GM12878 (cell line): ENCODE measurements at regions not wholly inside any gene's neighbourhood (a gene's known extent, or its start where the extent isn't known, plus 50 kb on each side); places are given as distances from the start of the nearest gene placed in this dataset.

ENCODE experiments used
- ATAC-seq: fragments of 200-7000 bp; cut with Tn5 transposase; 3 replicates; pipeline ENCODE4 v1.9.1; 2020; ENCODE audit warnings: mild to moderate bottlenecking, moderate library complexity
- BruUV-seq: library from RNA; stranded (reverse); fragments of 400-500 nt; replicated peaks from 2 replicates; lab custom pipeline; 2021; lab: Mats Ljungman, UMichigan
- CTCF ChIA-PET: fragments of 300-600 bp; sonication (Branson Sonifier 250); formaldehyde crosslinking; extraction: SDS; loops from one replicate; lab custom pipeline; 2021; ENCODE audit warnings: inconsistent platforms; lab: Yijun Ruan, JAX
- POLR2A ChIA-PET: fragments of 350-600 bp; formaldehyde crosslinking; extraction: SDS; loops from one replicate; lab custom pipeline; 2021; ENCODE audit warnings: inconsistent platforms; lab: Charles Lee
- RAD21 ChIA-PET: fragments of 300-600 bp; sonication (Branson Sonifier 250); formaldehyde crosslinking; loops from one replicate; lab custom pipeline; 2023; ENCODE audit warnings: antibody characterized with exemption; ENCODE audit not compliant: unreplicated experiment; lab: Charles Lee
- SMC1A ChIA-PET: fragments of 300-600 bp; sonication (Branson Sonifier 250); formaldehyde crosslinking; loops from one replicate; lab custom pipeline; 2023; ENCODE audit not compliant: unreplicated experiment, uncharacterized antibody; lab: Charles Lee
- DNase-seq: peaks from one replicate; pipeline ENCODE4 v3.0.0-alpha.2; 2011; ENCODE audit warnings: low read depth, low spot score
- FAIRE-seq: peaks from 3 replicates; lab custom pipeline; 2011; peaks lifted over from hg19 to GRCh38; lab: Jason Lieb, UNC
- H2AFZ ChIP-seq: 2 replicates; pipeline ENCODE4 v1.6.0; 2011; ENCODE audit warnings: low read depth, low read length, control low read depth; ENCODE audit not compliant: control insufficient read depth
- H3K27ac ChIP-seq: 2 replicates; pipeline ENCODE4 v1.5.1; 2011; ENCODE audit warnings: control low read depth; ENCODE audit not compliant: control insufficient read depth, insufficient read depth
- H3K27me3 ChIP-seq, 2 experiments: replicated peaks in 1 of 2; 2 replicates each; pipeline versions ENCODE4 v1.6.0 to v1.6.1; 2011; ENCODE audit warnings: low read length in 1 of 2; ENCODE audit not compliant: control insufficient read depth in 2 of 2, insufficient read depth in 2 of 2
- H3K36me3 ChIP-seq, 2 experiments: 2 replicates each; pipeline ENCODE4 v1.5.1; 2011; ENCODE audit warnings: low read length in 1 of 2; ENCODE audit not compliant: control insufficient read depth in 2 of 2, insufficient read depth in 2 of 2
- H3K4me1 ChIP-seq: 2 replicates; pipeline ENCODE4 v1.6.1; 2011; ENCODE audit warnings: mild to moderate bottlenecking, low read length, moderate library complexity, mixed read lengths; ENCODE audit not compliant: control insufficient read depth, insufficient read depth
- H3K4me2 ChIP-seq: 2 replicates; pipeline ENCODE4 v1.6.0; 2011; ENCODE audit warnings: control low read depth; ENCODE audit not compliant: control insufficient read depth, insufficient read depth
- H3K4me3 ChIP-seq: fragments of 200-600 bp; sonication (generic); 2 replicates; pipeline ENCODE4 v1.5.1; 2016
- H3K79me2 ChIP-seq: 2 replicates; pipeline ENCODE4 v1.6.0; 2011; ENCODE audit warnings: low read length; ENCODE audit not compliant: control insufficient read depth, insufficient read depth
- H3K9ac ChIP-seq: 2 replicates; pipeline ENCODE4 v1.8.0; 2011; ENCODE audit warnings: low read length, control low read depth, mixed read lengths; ENCODE audit not compliant: control insufficient read depth, insufficient read depth
- H3K9me3 ChIP-seq: replicated peaks from 3 replicates; pipeline ENCODE4 v1.5.1; 2011; ENCODE audit warnings: mild to moderate bottlenecking, low read length; ENCODE audit not compliant: control insufficient read depth, insufficient read depth
- H4K20me1 ChIP-seq: 2 replicates; pipeline ENCODE4 v1.6.0; 2011; ENCODE audit not compliant: control insufficient read depth, insufficient read depth
- ASH2L ChIP-seq: fragments of 300-600, 200-600 bp; sonication (generic); IDR thresholded peaks from 2 replicates; pipeline ENCODE4 v1.6.1; 2017; ENCODE audit warnings: low read depth, mild to moderate bottlenecking, borderline replicate concordance
- ATF7 ChIP-seq: fragments of 450-650 bp; IDR thresholded peaks from 2 replicates; pipeline ENCODE4 v1.6.1; 2016; ENCODE audit warnings: low read depth, mild to moderate bottlenecking
- BMI1 ChIP-seq: fragments of 450-650 bp; IDR thresholded peaks from 2 replicates; pipeline ENCODE4 v1.6.1; 2016; ENCODE audit warnings: mild to moderate bottlenecking, moderate library complexity, borderline replicate concordance
- CHD4 ChIP-seq: fragments of 200-600 bp; sonication (generic); IDR thresholded peaks from 2 replicates; pipeline ENCODE4 v1.6.1; 2016; ENCODE audit warnings: mild to moderate bottlenecking
- EED ChIP-seq: sonication (generic); IDR thresholded peaks from 2 replicates; pipeline ENCODE4 v1.6.1; 2016; ENCODE audit warnings: antibody characterized with exemption, low read depth
- EP300 ChIP-seq, 2 experiments: fragments of 150-350 bp in 1 of 2; IDR thresholded peaks; 2 replicates each; pipeline ENCODE4 v1.6.1; 2011 to 2012; ENCODE audit warnings: low read depth in 2 of 2, low read length in 2 of 2, borderline replicate concordance in 1 of 2, improper control_type of control experiment in 1 of 2, inconsistent platforms in 1 of 2; ENCODE audit not compliant: control insufficient read depth in 1 of 2
- IKZF1 ChIP-seq: fragments of 450-650 bp; conservative IDR thresholded peaks from 2 replicates; pipeline ENCODE4 v1.6.1; 2017; ENCODE audit warnings: antibody characterized with exemption, mild to moderate bottlenecking
- NR2C1 ChIP-seq: fragments of 450-650 bp; IDR thresholded peaks from 2 replicates; pipeline ENCODE4 v1.6.1; 2017; ENCODE audit warnings: antibody characterized with exemption, mild to moderate bottlenecking, moderate library complexity
- PAX5 ChIP-seq: IDR thresholded peaks from 2 replicates; pipeline ENCODE4 v1.6.1; 2011; ENCODE audit warnings: low read depth, low read length, borderline replicate concordance
- POLR2AphosphoS2 ChIP-seq: IDR thresholded peaks from 2 replicates; pipeline ENCODE4 v1.6.1; 2011; ENCODE audit warnings: low read depth, mild to moderate bottlenecking, low read length, improper control_type of control experiment, moderate library complexity
- SMARCA5 ChIP-seq: fragments of 450-650 bp; IDR thresholded peaks from 2 replicates; pipeline ENCODE4 v1.6.1; 2017; ENCODE audit warnings: mild to moderate bottlenecking
- SREBF1 ChIP-seq: IDR thresholded peaks from 2 replicates; pipeline ENCODE4 v1.6.1; 2012; ENCODE audit warnings: mild to moderate bottlenecking, low read length
- USF2 ChIP-seq: IDR thresholded peaks from 2 replicates; pipeline ENCODE4 v1.6.1; 2011; ENCODE audit warnings: low read depth, low read length, improper control_type of control experiment, borderline replicate concordance
- ZBED1 ChIP-seq: IDR thresholded peaks from 2 replicates; pipeline ENCODE4 v1.6.1; 2016; ENCODE audit warnings: borderline replicate concordance
- WGBS: methylation state at CpG from one replicate; pipeline ENCODE4 v1.1.6; 2016; ENCODE audit warnings: low lambda C conversion rate; ENCODE audit not compliant: insufficient replicate concordance, insufficient coverage; ENCODE audit errors: missing lambda C conversion rate; 5-methylcytosine and 5-hydroxymethylcytosine counted together
- in situ Hi-C: fragments of 300-500 bp; cut with MboI; formaldehyde crosslinking; loops from 9 replicates; pipeline ENCODE4 v1.14.3; 2018; ENCODE audit warnings: mixed read lengths
- intact Hi-C: fragments of 100-400 bp; cut with micrococcal nuclease; formaldehyde crosslinking; loops from one replicate; pipeline ENCODE4 v1.14.2; 2022; ENCODE audit not compliant: unreplicated experiment
- TF ChIP-seq, protein P1 (sequence below): fragments of 150-350 bp; IDR thresholded peaks from 2 replicates; pipeline ENCODE4 v1.6.1; 2014; ENCODE audit warnings: mild to moderate bottlenecking, low read depth, low read length
- TF ChIP-seq, protein P2 (sequence below): IDR thresholded peaks from 2 replicates; pipeline ENCODE4 v1.6.1; 2011; ENCODE audit warnings: borderline replicate concordance, low read depth, mild to moderate bottlenecking, moderate library complexity, mixed read lengths, low read length; ENCODE audit not compliant: insufficient read depth; ENCODE audit errors: extremely low read length
- TF ChIP-seq, protein P3 (sequence below): fragments of 150-350 bp; IDR thresholded peaks from 2 replicates; pipeline ENCODE4 v1.6.1; 2016; ENCODE audit warnings: low read depth, low read length

- TF ChIP-seq POLR2AphosphoS2: no peak
- TF ChIP-seq BMI1: no peak
Observed at GRCh38 chr9:2967766-2968165, 123.9 kb upstream of the PUM3 start (continued).

DNA sequence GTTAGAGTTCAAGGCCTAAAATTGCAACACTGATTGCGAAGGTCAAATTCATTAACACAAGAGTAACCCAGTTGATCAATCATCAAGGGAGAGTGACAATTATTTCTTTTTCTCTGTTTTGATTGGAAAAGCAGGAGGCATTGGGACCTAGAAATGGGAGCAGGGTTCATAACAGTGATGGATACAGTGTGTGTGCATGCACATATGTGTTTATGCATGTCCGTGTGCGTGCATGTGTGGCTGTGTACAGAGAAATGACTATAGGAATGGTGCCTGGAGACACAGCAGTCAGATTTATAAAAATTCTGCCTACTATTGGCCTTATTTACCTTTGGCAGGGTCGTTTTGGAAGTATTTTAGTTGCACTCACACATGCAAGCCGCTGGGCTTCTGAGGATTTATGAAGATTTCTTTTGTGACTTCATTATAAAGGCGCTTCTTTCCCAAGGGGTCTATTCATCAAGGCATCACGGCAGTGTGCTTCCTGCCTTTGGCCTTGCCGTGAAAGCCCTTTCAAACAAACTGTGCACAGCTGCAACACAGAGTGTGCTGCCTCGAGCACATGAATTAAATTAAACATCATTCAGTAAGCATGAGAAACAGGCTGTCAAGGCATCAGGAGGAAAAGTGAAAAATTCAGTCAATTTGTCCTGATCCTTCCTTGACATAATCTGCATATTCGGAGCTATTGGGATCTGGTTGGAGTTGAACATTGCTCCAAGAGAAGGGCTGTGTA lies 122.8 kb upstream of the PUM3 start:
- no peak overlapping the region for H3K4me3 ChIP-seq
- in situ Hi-C loops (no loop called here), intact Hi-C loops (no loop called here)
- H3K9ac ChIP-seq: no peak overlapping the region
- H3K4me1 ChIP-seq: no peaks in the 10 kb centered on the region
- H3K36me3 ChIP-seq: no peaks in the 10 kb centered on the region
- ChIA-PET SMC1A (no interaction called here), RAD21 (no interaction called here), POLR2A (no interaction called here), CTCF (no interaction called here)
- ATAC-seq (no peak), DNase-seq (no peak), FAIRE-seq (no peak)
- H3K79me2 ChIP-seq: no peaks in the 10 kb centered on the region
- 30% methylated on average over 10 of the region's 10 CpGs for WGBS
- H4K20me1 ChIP-seq: no peaks in the 10 kb centered on the region
- H3K9me3 ChIP-seq: no peaks in the 10 kb centered on the region
- no peak overlapping the region for H3K4me2 ChIP-seq
- H3K27ac ChIP-seq: no peak overlapping the region
- H2AFZ ChIP-seq: no peak overlapping the region
- BruUV-seq: no TSS peak
- H3K27me3 ChIP-seq: peaks cover 0 to 5% of the 10 kb centered on the region in 2 experiments; a peak in 1 of 4 replicates
- TF ChIP-seq EED: no peak
- TF ChIP-seq, protein P1, sequence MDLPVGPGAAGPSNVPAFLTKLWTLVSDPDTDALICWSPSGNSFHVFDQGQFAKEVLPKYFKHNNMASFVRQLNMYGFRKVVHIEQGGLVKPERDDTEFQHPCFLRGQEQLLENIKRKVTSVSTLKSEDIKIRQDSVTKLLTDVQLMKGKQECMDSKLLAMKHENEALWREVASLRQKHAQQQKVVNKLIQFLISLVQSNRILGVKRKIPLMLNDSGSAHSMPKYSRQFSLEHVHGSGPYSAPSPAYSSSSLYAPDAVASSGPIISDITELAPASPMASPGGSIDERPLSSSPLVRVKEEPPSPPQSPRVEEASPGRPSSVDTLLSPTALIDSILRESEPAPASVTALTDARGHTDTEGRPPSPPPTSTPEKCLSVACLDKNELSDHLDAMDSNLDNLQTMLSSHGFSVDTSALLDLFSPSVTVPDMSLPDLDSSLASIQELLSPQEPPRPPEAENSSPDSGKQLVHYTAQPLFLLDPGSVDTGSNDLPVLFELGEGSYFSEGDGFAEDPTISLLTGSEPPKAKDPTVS: no peak
- TF ChIP-seq ZBED1: no peak
- TF ChIP-seq, protein P2, sequence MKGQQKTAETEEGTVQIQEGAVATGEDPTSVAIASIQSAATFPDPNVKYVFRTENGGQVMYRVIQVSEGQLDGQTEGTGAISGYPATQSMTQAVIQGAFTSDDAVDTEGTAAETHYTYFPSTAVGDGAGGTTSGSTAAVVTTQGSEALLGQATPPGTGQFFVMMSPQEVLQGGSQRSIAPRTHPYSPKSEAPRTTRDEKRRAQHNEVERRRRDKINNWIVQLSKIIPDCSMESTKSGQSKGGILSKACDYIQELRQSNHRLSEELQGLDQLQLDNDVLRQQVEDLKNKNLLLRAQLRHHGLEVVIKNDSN: no peak
- TF ChIP-seq CHD4: no peak
- no peak for TF ChIP-seq USF2
- no peak for TF ChIP-seq IKZF1
- TF ChIP-seq SMARCA5: no peak
- no peak for TF ChIP-seq NR2C1
- TF ChIP-seq ATF7: no peak
- no peak for TF ChIP-seq ASH2L
- no peak for TF ChIP-seq PAX5
- TF ChIP-seq SREBF1: no peak
- TF ChIP-seq EP300 (IDR thresholded peaks at IDR 0.05; ENCODE audit: borderline replicate concordance in 1 of 2, control insufficient read depth in 1 of 2, low read depth in 2 of 2, low read length in 2 of 2): no peak
- TF ChIP-seq, protein P3, sequence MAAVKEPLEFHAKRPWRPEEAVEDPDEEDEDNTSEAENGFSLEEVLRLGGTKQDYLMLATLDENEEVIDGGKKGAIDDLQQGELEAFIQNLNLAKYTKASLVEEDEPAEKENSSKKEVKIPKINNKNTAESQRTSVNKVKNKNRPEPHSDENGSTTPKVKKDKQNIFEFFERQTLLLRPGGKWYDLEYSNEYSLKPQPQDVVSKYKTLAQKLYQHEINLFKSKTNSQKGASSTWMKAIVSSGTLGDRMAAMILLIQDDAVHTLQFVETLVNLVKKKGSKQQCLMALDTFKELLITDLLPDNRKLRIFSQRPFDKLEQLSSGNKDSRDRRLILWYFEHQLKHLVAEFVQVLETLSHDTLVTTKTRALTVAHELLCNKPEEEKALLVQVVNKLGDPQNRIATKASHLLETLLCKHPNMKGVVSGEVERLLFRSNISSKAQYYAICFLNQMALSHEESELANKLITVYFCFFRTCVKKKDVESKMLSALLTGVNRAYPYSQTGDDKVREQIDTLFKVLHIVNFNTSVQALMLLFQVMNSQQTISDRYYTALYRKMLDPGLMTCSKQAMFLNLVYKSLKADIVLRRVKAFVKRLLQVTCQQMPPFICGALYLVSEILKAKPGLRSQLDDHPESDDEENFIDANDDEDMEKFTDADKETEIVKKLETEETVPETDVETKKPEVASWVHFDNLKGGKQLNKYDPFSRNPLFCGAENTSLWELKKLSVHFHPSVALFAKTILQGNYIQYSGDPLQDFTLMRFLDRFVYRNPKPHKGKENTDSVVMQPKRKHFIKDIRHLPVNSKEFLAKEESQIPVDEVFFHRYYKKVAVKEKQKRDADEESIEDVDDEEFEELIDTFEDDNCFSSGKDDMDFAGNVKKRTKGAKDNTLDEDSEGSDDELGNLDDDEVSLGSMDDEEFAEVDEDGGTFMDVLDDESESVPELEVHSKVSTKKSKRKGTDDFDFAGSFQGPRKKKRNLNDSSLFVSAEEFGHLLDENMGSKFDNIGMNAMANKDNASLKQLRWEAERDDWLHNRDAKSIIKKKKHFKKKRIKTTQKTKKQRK: no peak
